ENCODE measurements at regions not wholly inside any gene's neighbourhood (a gene's known extent, or its start where the extent isn't known, plus 50 kb on each side); places are given as distances from the start of the nearest gene placed in this dataset.

DNA sequence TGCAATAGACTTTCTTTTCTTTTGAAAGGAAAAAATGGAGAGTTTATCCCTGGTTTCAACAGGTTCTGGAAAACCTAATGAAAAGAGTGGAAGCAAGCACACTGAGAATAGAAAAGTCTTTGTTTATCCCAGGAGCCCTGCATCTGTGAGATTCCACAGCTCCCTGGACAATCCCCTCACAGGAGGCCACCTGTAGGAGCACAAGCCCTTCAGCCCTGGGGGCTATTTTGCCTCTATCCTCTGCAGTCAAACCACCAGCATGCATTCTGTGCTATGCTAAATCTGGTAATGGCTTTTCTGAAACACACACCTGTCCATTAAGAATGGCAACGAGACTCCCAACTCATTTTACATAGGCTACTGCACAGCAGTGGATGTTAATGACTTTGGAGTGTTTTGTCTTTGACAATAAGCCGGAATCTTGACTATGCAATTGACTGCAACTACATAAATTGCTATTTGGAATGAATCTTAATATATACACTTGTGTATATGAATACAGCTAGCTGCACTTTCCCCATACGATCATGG is 369.4 kb downstream of the NR2F2 start:
- no peak overlapping the region for H3K4me3 ChIP-seq (ENCODE audit: low read depth, low read length)
- TF ChIP-seq, protein P1, sequence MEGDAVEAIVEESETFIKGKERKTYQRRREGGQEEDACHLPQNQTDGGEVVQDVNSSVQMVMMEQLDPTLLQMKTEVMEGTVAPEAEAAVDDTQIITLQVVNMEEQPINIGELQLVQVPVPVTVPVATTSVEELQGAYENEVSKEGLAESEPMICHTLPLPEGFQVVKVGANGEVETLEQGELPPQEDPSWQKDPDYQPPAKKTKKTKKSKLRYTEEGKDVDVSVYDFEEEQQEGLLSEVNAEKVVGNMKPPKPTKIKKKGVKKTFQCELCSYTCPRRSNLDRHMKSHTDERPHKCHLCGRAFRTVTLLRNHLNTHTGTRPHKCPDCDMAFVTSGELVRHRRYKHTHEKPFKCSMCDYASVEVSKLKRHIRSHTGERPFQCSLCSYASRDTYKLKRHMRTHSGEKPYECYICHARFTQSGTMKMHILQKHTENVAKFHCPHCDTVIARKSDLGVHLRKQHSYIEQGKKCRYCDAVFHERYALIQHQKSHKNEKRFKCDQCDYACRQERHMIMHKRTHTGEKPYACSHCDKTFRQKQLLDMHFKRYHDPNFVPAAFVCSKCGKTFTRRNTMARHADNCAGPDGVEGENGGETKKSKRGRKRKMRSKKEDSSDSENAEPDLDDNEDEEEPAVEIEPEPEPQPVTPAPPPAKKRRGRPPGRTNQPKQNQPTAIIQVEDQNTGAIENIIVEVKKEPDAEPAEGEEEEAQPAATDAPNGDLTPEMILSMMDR (IDR thresholded peaks at IDR 0.05; ENCODE audit: borderline replicate concordance, insufficient read depth, low read depth, low read length), result no peak

DNA sequence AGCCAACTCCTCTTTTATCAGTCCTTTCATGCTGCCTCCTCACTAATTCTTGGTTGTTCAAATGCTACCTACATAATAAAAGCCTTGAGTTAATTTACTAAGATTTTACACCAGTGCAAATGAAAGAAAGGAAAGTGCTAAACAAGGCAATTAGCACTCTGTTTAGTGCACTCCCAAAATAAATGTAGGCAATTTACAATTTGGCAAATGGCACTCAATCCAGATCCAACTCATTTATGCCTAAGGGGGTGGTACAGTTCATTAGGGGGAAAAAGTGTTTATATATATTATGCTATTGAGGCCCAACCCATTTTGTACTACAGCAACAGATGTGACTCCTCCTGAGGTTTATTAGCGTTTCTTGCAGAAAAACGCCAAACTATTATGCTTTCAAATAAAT is 370.1 kb downstream of the NR2F2 start:
- H3K4me3 ChIP-seq (ENCODE audit: low read depth, low read length), result no peak overlapping the region
- TF ChIP-seq, protein P1 (IDR thresholded peaks at IDR 0.05; ENCODE audit: borderline replicate concordance, insufficient read depth, low read depth, low read length), result no peak

GRCh38 chr15:96701443-96701842 is 370.9 kb downstream of the NR2F2 start:
- TF ChIP-seq, protein P1 (IDR thresholded peaks at IDR 0.05; ENCODE audit: borderline replicate concordance, insufficient read depth, low read depth, low read length), result no peak
- no peak overlapping the region for H3K4me3 ChIP-seq (ENCODE audit: low read depth, low read length)

GRCh38 chr15:96701877-96702276 is 371.4 kb downstream of the NR2F2 start:
- no peak overlapping the region for H3K4me3 ChIP-seq (ENCODE audit: low read depth, low read length)
- TF ChIP-seq, protein P1 (IDR thresholded peaks at IDR 0.05; ENCODE audit: borderline replicate concordance, insufficient read depth, low read depth, low read length), result no peak

DNA sequence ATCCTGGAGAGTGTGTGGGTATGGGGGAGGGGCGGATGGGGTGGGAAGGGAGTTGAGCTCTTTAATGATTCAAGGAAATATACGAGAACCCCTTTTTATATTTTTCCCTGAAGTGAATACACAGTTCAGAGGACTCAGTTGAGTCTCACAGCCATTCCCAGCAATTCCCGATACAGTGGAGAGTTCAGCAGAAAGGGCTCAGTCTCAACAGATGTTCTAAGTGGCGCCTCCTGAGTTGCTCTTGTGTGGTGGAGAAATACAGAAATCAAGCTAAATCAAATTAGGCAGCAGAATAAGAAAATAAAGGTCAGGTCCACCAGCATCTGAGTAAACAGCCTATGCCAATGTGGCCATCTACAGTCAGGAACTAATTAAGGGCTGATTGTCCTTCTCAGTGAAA is 372.1 kb downstream of the NR2F2 start:
- TF ChIP-seq, protein P1 (IDR thresholded peaks at IDR 0.05; ENCODE audit: borderline replicate concordance, insufficient read depth, low read depth, low read length), result no peak
- no peak overlapping the region for H3K4me3 ChIP-seq (ENCODE audit: low read depth, low read length)

GRCh38 chr15:96703091-96703490 is 372.6 kb downstream of the NR2F2 start:
- TF ChIP-seq, protein P1 (IDR thresholded peaks at IDR 0.05; ENCODE audit: borderline replicate concordance, insufficient read depth, low read depth, low read length), result no peak

GRCh38 chr15:96703794-96704550 is 373.5 kb downstream of the NR2F2 start:
- TF ChIP-seq, protein P1 (IDR thresholded peaks at IDR 0.05; ENCODE audit: borderline replicate concordance, insufficient read depth, low read depth, low read length), result no peak
- H3K4me3 ChIP-seq (ENCODE audit: low read depth, low read length), result no peak overlapping the region

More at GRCh38 chr15:96703091-96703490, 372.6 kb downstream of the NR2F2 start:
- H3K4me3 ChIP-seq (ENCODE audit: low read depth, low read length), result no peak overlapping the region
